Sigmoid colon (tissue), 6 donors: ENCODE measurements at regions not wholly inside any gene's neighbourhood (a gene's known extent, or its start where the extent isn't known, plus 50 kb on each side); places are given as distances from the start of the nearest gene placed in this dataset.
"Not testable (repeated sequence)": the region's sequence is repeated elsewhere in the genome, so short reads cannot be mapped to it uniquely, and the experiment has no call there.

Source experiments
- DNase-seq: peaks from one replicate; pipeline ENCODE4 v3.0.0-alpha.2; 2019
- H3K27ac ChIP-seq, 4 donors: fragments of 200-600 bp; sonication (generic); one replicate each; pipeline ENCODE4 v1.5.1; 2016 to 2019; ENCODE audit warnings: mild to moderate bottlenecking in 1 of 4
- H3K27me3 ChIP-seq, 3 donors: fragments of 200-600 bp; sonication (generic); one replicate each; pipeline ENCODE4 v1.5.1; 2019; ENCODE audit warnings: mild to moderate bottlenecking in 1 of 3
- H3K36me3 ChIP-seq, 4 donors: fragments of 200-600 bp; sonication (generic); one replicate each; pipeline ENCODE4 v1.5.1; 2016 to 2019
- H3K4me1 ChIP-seq, 4 donors: fragments of 200-600 bp; sonication (generic); one replicate each; pipeline ENCODE4 v1.5.1; 2017 to 2019
- H3K4me3 ChIP-seq, 4 donors: fragments of 200-600 bp; sonication (generic); one replicate each; pipeline ENCODE4 v1.5.1; 2017 to 2019; ENCODE audit warnings: mild to moderate bottlenecking in 2 of 4, moderate library complexity in 1 of 4
- H3K9me3 ChIP-seq, 4 donors: fragments of 200-600 bp in 3 of 4; sonication (generic) in 3 of 4; one replicate each; pipeline versions ENCODE4 v1.5.1 to v1.6.1; 2013 to 2019
- WGBS, 2 donors: extraction: QIAGEN DNeasy Blood & Tissue Kit; methylation state at CpG; one replicate each; pipeline ENCODE4 v1.1.7; 2013; 5-methylcytosine and 5-hydroxymethylcytosine counted together
- intact Hi-C: fragments of 100-400 bp; cut with DNase I; formaldehyde crosslinking; loops from one replicate; pipeline ENCODE4 v1.15.1; 2023
- small RNA-seq, 3 donors: library from RNA; depleted of rRNA; stranded (forward); fragments of <200 nt; gene quantifications; one replicate each; pipeline ENCODE3, GENCODE V24; 2016
- donor health status: healthy with polysubstance abuse.
- donor health status: healthy.

- H3K27me3 ChIP-seq, H3K9me3 ChIP-seq, DNase-seq, H3K4me3 ChIP-seq, H3K27ac ChIP-seq, H3K4me1 ChIP-seq, intact Hi-C loops, H3K36me3 ChIP-seq: not testable (repeated sequence)
- WGBS, 2 donors = 89 to 93% methylated on average over 29 of the region's 29 CpGs
These were observed 2993.5 kb upstream of the TEKT4 start for GRCh38 chr2:91877658-91878210.

DNA sequence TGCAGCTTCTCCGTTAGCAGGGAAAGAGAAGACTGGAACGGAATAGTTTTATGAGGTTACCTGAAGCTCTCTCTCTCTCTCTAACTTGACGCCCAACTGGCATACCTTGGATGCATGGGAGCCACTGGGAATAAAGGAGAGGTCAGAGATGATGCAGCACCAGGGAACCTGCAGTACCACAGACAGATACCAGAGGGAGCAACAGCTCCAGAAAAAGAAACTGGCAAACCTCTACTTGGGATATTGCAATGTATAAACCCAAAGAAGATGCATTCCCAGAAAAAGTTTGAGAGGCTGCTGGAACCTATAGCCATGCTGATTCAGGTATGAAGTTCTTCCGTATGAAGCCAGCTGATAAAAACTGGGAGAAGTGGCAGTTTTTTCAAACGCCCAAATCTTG, 2976.1 kb upstream of the TEKT4 start:
- 17 to 20% methylated on average over 4 of the region's 5 CpGs for WGBS, 2 donors
- not testable (repeated sequence) for H3K9me3 ChIP-seq

GRCh38 chr2:91917602-91918001, 2953.6 kb upstream of the TEKT4 start:
- H3K27ac ChIP-seq, H3K36me3 ChIP-seq, H3K4me3 ChIP-seq, H3K4me1 ChIP-seq, intact Hi-C loops, DNase-seq, H3K27me3 ChIP-seq, H3K9me3 ChIP-seq: not testable (repeated sequence)
- WGBS, 2 donors = 67 to 75% methylated on average over 1 of the region's 1 CpG

More for the DNA sequence above, 2976.1 kb upstream of the TEKT4 start:
- H3K4me1 ChIP-seq, DNase-seq, H3K4me3 ChIP-seq, H3K27ac ChIP-seq, H3K27me3 ChIP-seq, intact Hi-C loops, H3K36me3 ChIP-seq: not testable (repeated sequence)

Small RNAs in the stretch of these regions (small RNA-seq; reads per million reads assigned to genes)
- gene AC127391.1 = 0 reads per million in 3 donors
